Vagina (tissue), 2 donors: ENCODE measurements at regions not wholly inside any gene's neighbourhood (a gene's known extent, or its start where the extent isn't known, plus 50 kb on each side); places are given as distances from the start of the nearest gene placed in this dataset.
"Not testable (repeated sequence)": the region's sequence is repeated elsewhere in the genome, so short reads cannot be mapped to it uniquely, and the experiment has no call there.

Experiments
- DNase-seq, 2 donors: peaks; one replicate each; pipeline ENCODE4 v3.0.0-alpha.2; 2017; ENCODE audit errors: extremely low spot score in 2 of 2
- H3K27ac ChIP-seq: fragments of 200-600 bp; sonication (generic); one replicate; pipeline ENCODE4 v1.5.1; 2019
- H3K27me3 ChIP-seq: fragments of 200-600 bp; sonication (generic); one replicate; pipeline ENCODE4 v1.5.1; 2019
- H3K36me3 ChIP-seq, 2 donors: fragments of 200-600 bp; sonication (generic); one replicate each; pipeline ENCODE4 v1.5.1; 2017 to 2019
- H3K4me1 ChIP-seq: fragments of 200-600 bp; sonication (generic); one replicate; pipeline ENCODE4 v1.5.1; 2019
- H3K4me3 ChIP-seq, 2 donors: fragments of 200-600 bp; sonication (generic); 1 replicate in 1 of 2; 2 replicates in 1 of 2; pipeline ENCODE4 v1.5.1; 2016 to 2019
- H3K9me3 ChIP-seq: fragments of 200-600 bp; sonication (generic); one replicate; pipeline ENCODE4 v1.5.1; 2019
- POLR2A ChIP-seq, 2 donors: fragments of 450-650 bp; IDR thresholded peaks; one replicate each; pipeline ENCODE4 v1.6.1; 2017; ENCODE audit warnings: antibody characterized with exemption in 2 of 2, mild to moderate bottlenecking in 2 of 2, moderate library complexity in 2 of 2
- POLR2AphosphoS5 ChIP-seq, 2 donors: sonication (generic); formaldehyde crosslinking; IDR thresholded peaks; one replicate each; pipeline ENCODE4 v1.9.0; 2017; ENCODE audit warnings: antibody characterized with exemption in 2 of 2, mild to moderate bottlenecking in 2 of 2, low read depth in 1 of 2; ENCODE audit not compliant: insufficient read depth in 1 of 2
- intact Hi-C: fragments of 100-400 bp; cut with DNase I; formaldehyde crosslinking; loops from one replicate; pipeline ENCODE4 v1.15.1; 2023
- TF ChIP-seq, protein P1 (sequence below), 3 experiments: fragments of 450-650 bp in 2 of 3; fragments of 200-600 bp in 1 of 3; sonication (generic) in 1 of 3; IDR thresholded peaks; one replicate each; pipeline ENCODE4 v1.5.1; 2017 to 2019; ENCODE audit warnings: antibody characterized with exemption in 3 of 3, mild to moderate bottlenecking in 2 of 3, moderate library complexity in 2 of 3

DNA sequence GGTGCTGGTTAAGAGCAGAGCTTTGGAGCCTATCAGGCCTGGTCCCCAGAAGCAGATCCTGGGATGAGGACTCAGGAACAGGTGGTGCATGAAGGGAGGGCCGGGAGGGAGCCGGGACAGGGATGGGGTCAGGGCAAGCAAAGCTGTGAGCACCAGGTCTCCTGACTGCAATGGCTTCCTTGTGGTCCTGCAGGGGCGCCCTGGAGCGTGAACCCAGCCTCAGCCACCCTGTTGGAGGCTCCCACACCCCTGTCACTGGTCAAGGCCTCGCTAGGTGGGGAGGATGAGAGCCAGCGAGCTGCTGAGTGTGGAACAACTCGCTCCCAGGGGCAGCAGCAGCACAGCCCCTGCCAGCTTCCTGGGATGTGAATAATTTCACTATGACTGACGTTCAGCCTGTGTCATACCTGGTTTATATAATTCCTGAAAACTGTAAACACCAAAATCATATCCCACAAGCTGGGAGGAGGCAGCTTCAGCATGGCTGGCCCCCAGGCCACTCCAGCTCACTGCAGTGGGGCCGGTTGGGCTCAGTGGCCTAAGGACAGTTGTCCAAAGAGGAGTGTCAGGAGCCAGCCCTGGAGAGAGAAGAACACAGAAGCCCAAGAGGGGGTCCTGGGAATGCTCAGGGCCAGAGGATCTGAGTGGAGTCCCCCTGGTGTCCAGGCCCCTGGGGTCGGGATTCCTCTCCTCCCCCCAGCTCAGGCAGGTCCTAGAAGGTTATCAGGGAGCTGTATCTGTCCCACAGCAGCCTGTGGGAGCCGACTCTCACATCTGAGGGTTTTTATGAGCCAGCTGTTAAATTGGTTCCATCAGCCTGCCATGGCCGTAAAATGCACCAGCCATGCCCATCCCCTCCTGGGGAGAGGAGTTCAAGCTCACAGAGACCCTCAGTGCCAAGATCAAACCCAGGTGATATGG, 272.9 kb downstream of the ADGRD1 start:
- Histone ChIP-seq H3K4me3 (no peak overlapping the region), H3K36me3 (no peaks in the 10 kb centered on the region), H3K4me1 (peaks cover 16% of the 10 kb centered on the region), H3K27me3 (no peaks in the 10 kb centered on the region), H3K9me3 (no peaks in the 10 kb centered on the region), H3K27ac (peak overlapping the region; percentile 75)
- intact Hi-C loops, result no loop called here
- DNase-seq, result no peak
- TF ChIP-seq POLR2AphosphoS5 (IDR thresholded peaks at IDR 0.05; ENCODE audit: insufficient read depth in 1 of 2, low read depth in 1 of 2), result peak in 1 of 2 donors; percentile 47
- TF ChIP-seq, protein P1, sequence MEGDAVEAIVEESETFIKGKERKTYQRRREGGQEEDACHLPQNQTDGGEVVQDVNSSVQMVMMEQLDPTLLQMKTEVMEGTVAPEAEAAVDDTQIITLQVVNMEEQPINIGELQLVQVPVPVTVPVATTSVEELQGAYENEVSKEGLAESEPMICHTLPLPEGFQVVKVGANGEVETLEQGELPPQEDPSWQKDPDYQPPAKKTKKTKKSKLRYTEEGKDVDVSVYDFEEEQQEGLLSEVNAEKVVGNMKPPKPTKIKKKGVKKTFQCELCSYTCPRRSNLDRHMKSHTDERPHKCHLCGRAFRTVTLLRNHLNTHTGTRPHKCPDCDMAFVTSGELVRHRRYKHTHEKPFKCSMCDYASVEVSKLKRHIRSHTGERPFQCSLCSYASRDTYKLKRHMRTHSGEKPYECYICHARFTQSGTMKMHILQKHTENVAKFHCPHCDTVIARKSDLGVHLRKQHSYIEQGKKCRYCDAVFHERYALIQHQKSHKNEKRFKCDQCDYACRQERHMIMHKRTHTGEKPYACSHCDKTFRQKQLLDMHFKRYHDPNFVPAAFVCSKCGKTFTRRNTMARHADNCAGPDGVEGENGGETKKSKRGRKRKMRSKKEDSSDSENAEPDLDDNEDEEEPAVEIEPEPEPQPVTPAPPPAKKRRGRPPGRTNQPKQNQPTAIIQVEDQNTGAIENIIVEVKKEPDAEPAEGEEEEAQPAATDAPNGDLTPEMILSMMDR (IDR thresholded peaks at IDR 0.05), result no peak
- TF ChIP-seq POLR2A (IDR thresholded peaks at IDR 0.05), result no peak

DNA sequence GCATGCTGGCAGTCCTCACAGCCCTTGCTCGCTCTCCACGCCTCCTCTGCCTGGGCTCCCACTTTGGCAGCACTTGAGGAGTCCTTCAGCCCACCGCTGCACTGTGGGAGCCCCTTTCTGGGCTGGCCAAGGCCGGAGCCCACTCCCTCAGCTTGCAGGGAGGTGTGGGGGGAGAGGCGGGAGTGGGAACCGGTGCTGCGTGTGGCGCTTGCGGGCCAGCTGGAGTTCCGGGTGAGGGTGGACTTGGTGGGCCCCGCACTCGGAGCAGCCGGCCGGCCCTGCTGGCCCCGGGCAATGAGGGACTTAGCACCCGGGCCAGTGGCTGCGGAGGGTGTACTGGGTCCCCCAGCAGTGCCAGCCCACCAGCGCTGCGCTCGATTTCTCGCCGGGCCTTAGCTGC, 273.9 kb downstream of the ADGRD1 start:
- H3K27me3 ChIP-seq, H3K36me3 ChIP-seq, H3K27ac ChIP-seq, intact Hi-C loops, H3K9me3 ChIP-seq, DNase-seq, H3K4me3 ChIP-seq: not testable (repeated sequence)
- H3K4me1 ChIP-seq, result peaks cover 16% of the 10 kb centered on the region

DNA sequence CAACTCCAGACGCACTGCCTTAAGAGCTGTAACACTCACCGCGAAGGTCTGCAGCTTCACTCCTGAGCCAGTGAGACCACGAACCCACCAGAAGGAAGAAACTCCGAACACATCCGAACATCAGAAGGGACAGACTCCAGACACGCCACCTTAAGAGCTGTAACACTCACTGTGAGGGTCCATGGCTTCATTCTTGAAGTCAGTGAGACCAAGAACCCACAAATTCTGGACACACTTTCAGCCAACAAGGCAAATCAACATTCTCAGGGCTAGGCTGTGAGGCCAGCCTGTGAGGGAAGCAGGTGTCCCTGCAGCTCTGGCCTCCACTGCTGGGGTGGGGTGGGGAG, 275.3 kb downstream of the ADGRD1 start:
- intact Hi-C loops, H3K4me3 ChIP-seq, H3K27me3 ChIP-seq, DNase-seq, H3K9me3 ChIP-seq, H3K36me3 ChIP-seq: not testable (repeated sequence)
- H3K27ac ChIP-seq, result peak overlapping the region; percentile 44
- H3K4me1 ChIP-seq, result peaks cover 16% of the 10 kb centered on the region

DNA sequence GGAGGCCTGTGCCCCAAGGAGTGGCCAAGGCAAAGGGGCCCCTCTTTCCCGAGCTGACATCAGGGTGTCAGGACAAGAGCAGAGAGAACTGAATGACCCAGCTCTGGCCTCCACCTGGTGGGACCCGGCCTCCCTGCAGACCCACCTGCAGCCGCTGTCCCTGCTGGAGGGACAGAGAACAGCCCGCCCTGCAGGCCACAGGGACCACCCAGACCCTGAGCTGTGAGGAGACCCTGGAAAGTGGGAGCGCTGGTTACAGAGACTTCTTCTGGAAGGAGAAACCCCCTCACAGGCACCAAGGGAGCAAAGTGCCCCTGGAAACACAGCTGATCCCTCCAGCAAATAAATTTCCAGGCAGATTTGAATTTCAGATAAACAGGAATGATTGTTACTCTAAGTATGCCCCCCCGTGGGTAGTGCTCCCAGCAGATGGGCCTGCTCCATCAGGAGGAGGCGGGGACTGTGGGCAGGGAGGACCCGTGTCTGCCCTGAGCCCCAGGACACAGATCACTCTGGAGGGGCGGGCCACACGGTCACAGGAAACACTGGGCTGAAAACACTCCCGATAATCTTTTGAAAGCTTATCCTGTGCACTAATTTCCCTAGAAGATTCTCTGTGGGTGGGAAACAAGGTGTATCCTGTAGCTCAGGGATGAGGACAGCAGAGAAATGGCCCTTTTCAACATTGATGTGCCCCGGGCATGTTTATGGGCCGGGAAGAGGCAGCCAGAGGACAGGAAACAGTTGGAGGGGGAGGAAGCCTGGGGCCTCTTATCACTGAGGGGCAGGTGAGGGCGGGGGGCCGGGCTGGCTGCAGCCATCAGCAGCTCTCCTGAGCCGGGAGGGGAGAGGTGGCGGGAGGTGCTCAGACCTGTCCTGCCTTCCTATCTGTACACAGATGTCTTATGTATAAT, 276.0 kb downstream of the ADGRD1 start:
- H3K27ac ChIP-seq, result peak overlapping the region; percentile 44
- H3K27me3 ChIP-seq, result no peaks in the 10 kb centered on the region
- no peak overlapping the region for H3K4me3 ChIP-seq
- DNase-seq, result no peak
- H3K9me3 ChIP-seq, result no peaks in the 10 kb centered on the region
- intact Hi-C loops, result no loop called here
- no peaks in the 10 kb centered on the region for H3K36me3 ChIP-seq
- TF ChIP-seq, protein P1 (IDR thresholded peaks at IDR 0.05), result no peak
- TF ChIP-seq POLR2AphosphoS5 (IDR thresholded peaks at IDR 0.05; ENCODE audit: insufficient read depth in 1 of 2, low read depth in 1 of 2) (peak; percentile 75), POLR2A (IDR thresholded peaks at IDR 0.05) (no peak)
- peaks cover 16% of the 10 kb centered on the region for H3K4me1 ChIP-seq

DNA sequence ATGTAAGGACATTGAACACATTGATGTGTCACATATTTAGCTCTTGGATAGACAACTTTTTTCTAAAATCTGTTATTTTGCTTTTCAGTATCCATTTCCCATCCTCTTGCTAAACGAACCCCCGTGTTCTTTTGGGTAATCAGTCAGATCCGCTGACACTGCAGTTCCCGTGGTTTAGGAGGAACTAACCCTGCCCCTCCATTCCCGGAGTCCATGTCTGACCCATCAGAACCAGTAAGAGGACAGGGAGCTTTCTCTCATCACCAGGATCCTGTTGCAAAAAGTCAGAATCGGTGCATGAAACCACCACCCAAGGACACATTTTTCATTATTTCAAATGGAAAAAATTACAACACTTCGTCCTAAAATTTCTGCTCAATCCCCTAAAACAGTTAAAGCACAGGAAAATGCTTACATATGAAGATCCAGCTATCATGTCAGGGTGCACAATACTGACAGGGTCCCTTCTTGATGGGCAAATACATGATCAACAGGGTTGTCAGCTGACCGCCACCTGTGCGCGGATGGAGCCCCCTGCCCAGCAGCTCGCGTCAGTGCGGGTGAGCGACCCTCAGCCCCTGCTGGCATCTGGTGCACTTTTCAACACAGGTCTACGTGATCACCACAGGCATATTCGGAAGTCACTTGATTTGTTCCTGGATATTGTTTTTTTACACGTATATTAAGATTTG, 276.8 kb downstream of the ADGRD1 start:
- TF ChIP-seq POLR2AphosphoS5 (IDR thresholded peaks at IDR 0.05; ENCODE audit: insufficient read depth in 1 of 2, low read depth in 1 of 2) (peak in 1 of 2 donors; percentile 10), POLR2A (IDR thresholded peaks at IDR 0.05) (no peak)
- TF ChIP-seq, protein P1 (IDR thresholded peaks at IDR 0.05), result no peak
- Histone ChIP-seq H3K4me1 (peaks cover 16% of the 10 kb centered on the region), H3K4me3 (no peak overlapping the region), H3K9me3 (no peaks in the 10 kb centered on the region), H3K27me3 (no peaks in the 10 kb centered on the region), H3K27ac (peak overlapping the region; percentile 13), H3K36me3 (no peaks in the 10 kb centered on the region)
- no peak for DNase-seq
- intact Hi-C loops, result no loop called here
